GM23338 (cell line): ENCODE measurements at regions not wholly inside any gene's neighbourhood (a gene's known extent, or its start where the extent isn't known, plus 50 kb on each side); places are given as distances from the start of the nearest gene placed in this dataset.

Experiments
- ATAC-seq: fragments of 200-7000 bp; cut with Tn5 transposase; 3 replicates; pipeline ENCODE4 v1.9.1; 2020
- DNase-seq: peaks from one replicate; pipeline ENCODE4 v3.0.0-alpha.2; 2015; ENCODE audit warnings: low spot score
- H2AFZ ChIP-seq: fragments of 200-600 bp; sonication (generic); 2 replicates; pipeline ENCODE4 v1.8.0; 2016; ENCODE audit warnings: antibody characterized with exemption, mild to moderate bottlenecking, moderate library complexity
- H3F3A ChIP-seq: fragments of 200-600 bp; sonication (generic); replicated peaks from 2 replicates; pipeline ENCODE4 v1.8.0; 2017; ENCODE audit warnings: antibody characterized with exemption, mixed run types, low read depth
- H3K27ac ChIP-seq: fragments of 200-600 bp; sonication (generic); 2 replicates; pipeline ENCODE4 v1.6.1; 2016; ENCODE audit warnings: low read depth
- H3K27me3 ChIP-seq: fragments of 200-600 bp; sonication (generic); 2 replicates; pipeline ENCODE4 v1.8.0; 2016; ENCODE audit warnings: mild to moderate bottlenecking, mixed run types, moderate library complexity; ENCODE audit not compliant: insufficient read depth
- H3K36me3 ChIP-seq: fragments of 200-600 bp; sonication (generic); 2 replicates; pipeline ENCODE4 v1.8.0; 2016; ENCODE audit warnings: mild to moderate bottlenecking; ENCODE audit not compliant: insufficient read depth
- H3K4me1 ChIP-seq: fragments of 200-600 bp; sonication (generic); 2 replicates; pipeline ENCODE4 v1.8.0; 2016; ENCODE audit warnings: mild to moderate bottlenecking, moderate library complexity; ENCODE audit not compliant: insufficient read depth
- H3K4me2 ChIP-seq: fragments of 200-600 bp; sonication (generic); 2 replicates; pipeline ENCODE4 v1.7.1; 2017; ENCODE audit warnings: mixed run types
- H3K4me3 ChIP-seq: fragments of 200-600 bp; sonication (generic); 2 replicates; pipeline ENCODE4 v1.6.1; 2016; ENCODE audit warnings: mixed run types
- H3K79me2 ChIP-seq: fragments of 200-600 bp; sonication (generic); replicated peaks from 2 replicates; pipeline ENCODE4 v1.8.0; 2017; ENCODE audit warnings: mild to moderate bottlenecking; ENCODE audit not compliant: insufficient read depth
- H3K9me2 ChIP-seq: fragments of 200-600 bp; sonication (generic); 2 replicates; pipeline ENCODE4 v1.8.0; 2017; ENCODE audit not compliant: insufficient read depth
- H4K20me1 ChIP-seq: fragments of 200-600 bp; sonication (generic); replicated peaks from 2 replicates; pipeline ENCODE4 v1.8.0; 2017; ENCODE audit warnings: mild to moderate bottlenecking; ENCODE audit not compliant: insufficient read depth
- H3K27ac Mint-ChIP-seq: 2 replicates; pipeline ENCODE4 v1.8.0; 2020; ENCODE audit warnings: inconsistent platforms, mild to moderate bottlenecking, moderate library complexity, mixed read lengths
- H3K27me3 Mint-ChIP-seq: 3 replicates; pipeline ENCODE4 v1.8.0; 2022; ENCODE audit warnings: low read depth, mild to moderate bottlenecking, moderate library complexity, mixed read lengths, inconsistent platforms; ENCODE audit not compliant: insufficient read depth, poor library complexity
- H3K36me3 Mint-ChIP-seq: 3 replicates; pipeline ENCODE4 v1.8.0; 2021; ENCODE audit warnings: low read depth, mild to moderate bottlenecking, inconsistent platforms, moderate library complexity, mixed read lengths
- H3K4me1 Mint-ChIP-seq: 3 replicates; pipeline ENCODE4 v1.8.0; 2020; ENCODE audit warnings: mild to moderate bottlenecking, inconsistent platforms, mixed read lengths
- H3K4me3 Mint-ChIP-seq: 3 replicates; pipeline ENCODE4 v1.8.0; 2021; ENCODE audit warnings: moderate library complexity, mild to moderate bottlenecking, inconsistent platforms, mixed read lengths
- H3K9me3 Mint-ChIP-seq: 3 replicates; pipeline ENCODE4 v1.8.0; 2020; ENCODE audit warnings: moderate library complexity, mild to moderate bottlenecking, inconsistent platforms, mixed read lengths
- CREB1 ChIP-seq: fragments of 250-450 bp; sonication (Bioruptor Pico); IDR thresholded peaks from 2 replicates; pipeline ENCODE4 v1.5.0; 2020; ENCODE audit warnings: low read depth, mild to moderate bottlenecking, moderate library complexity
- CTCF ChIP-seq, 2 experiments: fragments of 200-600 bp in 1 of 2; sonication (generic) in 1 of 2; conservative IDR thresholded peaks; 2 replicates each; pipeline versions ENCODE4 v1.5.1 to v1.6.1; 2016 to 2017; ENCODE audit warnings: antibody characterized with exemption in 2 of 2, low read depth in 2 of 2, mild to moderate bottlenecking in 2 of 2, moderate library complexity in 1 of 2
- ETS1 ChIP-seq: IDR thresholded peaks from 2 replicates; pipeline ENCODE4 v1.6.1; 2016; ENCODE audit warnings: antibody characterized with exemption
- EZH2 ChIP-seq: fragments of 200-600 bp; sonication (generic); IDR thresholded peaks from one replicate; pipeline ENCODE4 v1.8.0; 2017; ENCODE audit warnings: antibody characterized with exemption, mild to moderate bottlenecking, low read depth; ENCODE audit not compliant: unreplicated experiment
- EZH2phosphoT487 ChIP-seq: fragments of 200-600 bp; sonication (generic); IDR thresholded peaks from one replicate; pipeline ENCODE4 v1.8.1; 2018; ENCODE audit warnings: antibody characterized with exemption; ENCODE audit not compliant: unreplicated experiment
- JUNB ChIP-seq: IDR thresholded peaks from one replicate; pipeline ENCODE4 v1.6.1; 2016; ENCODE audit warnings: antibody characterized with exemption; ENCODE audit not compliant: unreplicated experiment
- NANOG ChIP-seq: IDR thresholded peaks from 2 replicates; pipeline ENCODE4 v1.6.1; 2016; ENCODE audit warnings: antibody characterized with exemption, borderline replicate concordance
- POLR2AphosphoS5 ChIP-seq: IDR thresholded peaks from 2 replicates; pipeline ENCODE4 v1.6.1; 2016; ENCODE audit warnings: antibody characterized with exemption, low read depth
- REST ChIP-seq: IDR thresholded peaks from one replicate; pipeline ENCODE4 v1.6.1; 2018; ENCODE audit warnings: antibody characterized with exemption; ENCODE audit not compliant: unreplicated experiment
- STAT1 ChIP-seq: IDR thresholded peaks from one replicate; pipeline ENCODE4 v1.6.1; 2016; ENCODE audit warnings: antibody characterized with exemption; ENCODE audit not compliant: unreplicated experiment
- ZNF114 ChIP-seq: fragments of 250-450 bp; sonication (Bioruptor Pico); IDR thresholded peaks from 2 replicates; pipeline ENCODE4 v1.5.0; 2020; ENCODE audit warnings: mild to moderate bottlenecking, moderate library complexity
- ZNF331 ChIP-seq: fragments of 250-450 bp; sonication (Bioruptor Pico); IDR thresholded peaks from 2 replicates; pipeline ENCODE4 v1.5.0; 2020; ENCODE audit warnings: low read depth, mild to moderate bottlenecking, moderate library complexity
- ZNF462 ChIP-seq: fragments of 250-450 bp; sonication (Bioruptor Pico); IDR thresholded peaks from 2 replicates; pipeline ENCODE4 v1.5.0; 2020; ENCODE audit warnings: mild to moderate bottlenecking, moderate library complexity

GRCh38 chr1:230003409-230003808, 63.6 kb upstream of the GALNT2 start:
- Histone ChIP-seq H3K4me3 (no peak overlapping the region), H3K36me3 (no peaks in the 10 kb centered on the region), H3K4me2 (no peak overlapping the region), H3K27ac (no peak overlapping the region), H2AFZ (no peak overlapping the region), H3K79me2 (no peaks in the 10 kb centered on the region), H3K4me1 (0 out of 2 replicates have a peak, but pooled peaks cover 4% of the 10 kb centered on the region), H3K9me2 (no peaks in the 10 kb centered on the region), H3K27me3 (no peaks in the 10 kb centered on the region), H4K20me1 (no peaks in the 10 kb centered on the region), H3F3A (no peaks in the 10 kb centered on the region)
- Mint-ChIP-seq H3K9me3 (no peaks in the 10 kb centered on the region), H3K36me3 (no peaks in the 10 kb centered on the region), H3K4me3 (no peak overlapping the region), H3K27ac (no peak overlapping the region), H3K4me1 (peaks cover 9% of the 10 kb centered on the region), H3K27me3 (peaks cover 2% of the 10 kb centered on the region)
- ATAC-seq (no peak), DNase-seq (no peak)
- TF ChIP-seq ETS1: no peak
- TF ChIP-seq REST: no peak
- no peak for TF ChIP-seq ZNF462 (CRISPR knock-in tag)
- TF ChIP-seq ZNF331 (CRISPR knock-in tag): no peak
- TF ChIP-seq ZNF114 (CRISPR knock-in tag): no peak
- TF ChIP-seq NANOG: no peak
- TF ChIP-seq EZH2: no peak
- TF ChIP-seq JUNB: no peak
- TF ChIP-seq EZH2phosphoT487: no peak
- no peak for TF ChIP-seq CREB1 (CRISPR knock-in tag)
- no peak for TF ChIP-seq STAT1
- no peak for TF ChIP-seq CTCF (conservative IDR thresholded peaks at IDR 0.05; ENCODE audit: low read depth in 2 of 2)
- no peak for TF ChIP-seq POLR2AphosphoS5
